ELF-1 (cell line): ENCODE measurements at regions not wholly inside any gene's neighbourhood (a gene's known extent, or its start where the extent isn't known, plus 50 kb on each side); places are given as distances from the start of the nearest gene placed in this dataset.

Experiments used
- DNase-seq: peaks from one replicate; pipeline ENCODE4 v3.0.0-alpha.2; 2016; ENCODE audit warnings: low read depth, low spot score

DNA sequence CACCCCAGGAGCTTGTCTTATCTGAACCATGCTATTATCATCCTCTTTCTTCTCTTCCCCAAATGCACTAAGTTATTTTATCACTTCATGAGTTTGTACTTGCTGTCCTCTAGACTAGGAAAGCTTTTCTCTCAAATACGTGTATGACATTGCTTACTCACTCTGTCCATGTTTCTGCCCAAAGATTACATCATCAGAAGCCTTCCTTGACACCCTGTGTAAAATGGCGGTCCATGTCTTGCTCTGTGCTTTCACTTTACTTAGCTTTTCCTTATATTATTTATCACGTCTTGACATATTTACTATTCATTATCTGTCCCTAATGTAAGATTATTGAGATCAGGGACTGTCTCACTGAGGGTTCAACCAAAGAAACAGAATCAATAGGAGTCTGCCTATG lies 196.1 kb upstream of the ZEB2 start:
- no peak for DNase-seq

DNA sequence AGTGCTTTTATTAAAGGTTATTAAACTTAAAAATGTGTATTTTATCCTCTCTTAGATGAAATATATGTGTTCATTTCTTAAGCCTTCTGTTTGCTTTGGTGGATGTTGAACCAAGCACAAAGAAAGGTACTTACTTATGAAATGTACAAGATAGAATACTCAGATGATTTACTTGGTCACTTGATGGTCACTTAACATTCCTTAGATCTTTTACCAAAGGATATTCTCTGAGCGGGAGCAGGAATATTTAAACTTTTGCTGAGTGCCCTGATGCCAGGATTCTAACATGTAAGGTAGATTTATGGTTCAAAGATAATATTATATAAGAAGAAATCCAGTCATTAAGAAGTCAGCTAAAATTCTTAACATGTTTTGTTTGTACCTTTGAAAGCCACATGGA lies 193.5 kb upstream of the ZEB2 start:
- no peak for DNase-seq

DNA sequence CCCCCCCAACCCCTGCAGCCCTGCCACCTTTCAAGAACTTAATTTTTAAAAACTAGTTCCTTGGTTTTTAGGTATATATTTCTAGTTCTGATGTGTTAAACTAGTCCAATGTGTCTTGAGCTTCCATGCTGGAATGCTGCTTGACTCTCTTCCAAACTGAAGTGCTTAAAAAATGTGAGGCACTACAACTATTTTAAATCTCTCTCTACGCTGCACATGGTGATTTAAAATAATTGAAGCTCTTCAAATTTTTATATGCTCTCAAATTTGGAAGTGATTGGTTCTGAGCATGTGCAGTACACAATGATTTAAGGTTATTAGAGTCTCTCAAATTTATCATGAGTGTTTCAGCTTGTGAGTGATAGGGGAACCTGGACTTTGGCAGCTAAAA lies 192.6 kb upstream of the ZEB2 start:
- DNase-seq: no peak

DNA sequence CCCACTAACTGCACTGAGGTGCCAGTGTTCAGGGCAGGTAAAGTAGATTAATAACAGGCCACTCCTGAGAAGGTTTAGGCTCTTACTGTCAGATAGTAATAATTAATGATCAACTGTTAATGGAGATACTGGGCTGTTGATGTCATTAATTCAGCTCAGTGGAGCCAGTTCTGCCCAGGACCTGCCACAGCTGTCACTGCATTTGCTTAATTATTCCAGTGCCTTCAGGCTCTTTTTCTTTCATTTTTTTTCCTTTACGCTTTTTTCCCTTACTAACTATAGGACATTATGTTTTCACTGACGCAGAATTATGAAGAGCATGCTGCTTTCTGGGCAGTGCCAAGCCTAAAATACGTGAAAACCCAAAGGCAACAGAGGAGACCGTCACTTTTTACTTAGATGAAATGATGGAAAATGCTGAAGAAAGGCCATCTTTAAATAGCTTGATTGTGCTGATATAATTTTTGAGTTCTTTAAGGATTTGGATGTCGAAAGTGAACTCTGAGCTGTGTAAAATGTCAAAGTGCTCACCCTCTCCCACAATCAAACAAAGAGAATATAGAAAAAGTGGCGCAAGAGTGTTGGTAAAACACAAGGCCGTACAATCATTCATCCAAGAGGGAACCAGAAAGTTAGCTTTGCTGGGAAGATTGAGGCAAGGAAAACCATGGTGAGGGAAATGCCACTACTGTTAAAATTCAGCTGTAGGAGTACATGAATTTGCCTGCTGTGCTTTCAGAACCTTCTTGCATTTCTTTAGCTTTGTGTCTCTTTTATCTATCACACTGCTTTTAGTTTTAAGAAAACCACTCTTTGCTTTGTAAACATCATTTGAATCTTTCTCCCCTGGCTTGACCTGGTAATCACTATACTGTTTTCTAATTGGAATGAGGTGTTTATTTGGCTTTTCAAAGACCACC lies 192.0 kb upstream of the ZEB2 start:
- DNase-seq: peak; percentile 6

DNA sequence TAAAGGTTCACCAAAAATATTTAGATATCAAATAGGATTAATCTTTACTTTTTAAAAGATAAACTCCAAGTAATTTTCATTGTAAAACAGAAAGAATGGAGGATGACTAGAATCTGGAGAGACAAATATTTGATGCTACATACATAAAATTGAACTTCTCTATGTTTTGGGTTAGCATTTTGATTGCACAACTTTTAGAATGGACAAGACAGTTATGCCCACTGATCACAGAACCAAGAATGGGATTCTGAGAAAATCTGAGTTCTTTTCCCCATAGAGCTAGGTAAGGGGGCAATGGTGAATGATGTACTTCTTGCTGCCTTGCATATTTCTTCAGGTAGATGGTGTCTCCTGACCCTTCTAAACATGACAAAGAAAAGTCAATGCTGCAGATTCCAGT lies 191.2 kb upstream of the ZEB2 start:
- DNase-seq: no peak

DNA sequence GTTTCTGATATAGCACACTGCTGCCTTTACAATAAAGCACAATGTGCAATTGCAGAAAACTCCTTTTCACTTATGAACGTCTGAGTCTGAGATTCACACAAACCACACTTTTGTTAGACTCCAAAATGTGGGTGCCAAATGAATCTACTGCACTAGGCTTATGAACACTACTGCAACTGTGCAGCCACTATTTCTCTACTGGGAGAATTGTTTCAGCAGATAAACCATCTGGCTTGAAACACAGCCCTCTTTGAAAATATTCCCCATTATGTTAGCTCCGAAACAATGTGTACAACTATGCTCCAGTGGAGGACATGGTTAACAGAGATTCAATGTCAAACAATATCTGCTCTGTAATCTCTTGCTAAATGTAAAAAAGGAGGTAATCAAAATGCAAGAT lies 188.7 kb upstream of the ZEB2 start:
- no peak for DNase-seq

DNA sequence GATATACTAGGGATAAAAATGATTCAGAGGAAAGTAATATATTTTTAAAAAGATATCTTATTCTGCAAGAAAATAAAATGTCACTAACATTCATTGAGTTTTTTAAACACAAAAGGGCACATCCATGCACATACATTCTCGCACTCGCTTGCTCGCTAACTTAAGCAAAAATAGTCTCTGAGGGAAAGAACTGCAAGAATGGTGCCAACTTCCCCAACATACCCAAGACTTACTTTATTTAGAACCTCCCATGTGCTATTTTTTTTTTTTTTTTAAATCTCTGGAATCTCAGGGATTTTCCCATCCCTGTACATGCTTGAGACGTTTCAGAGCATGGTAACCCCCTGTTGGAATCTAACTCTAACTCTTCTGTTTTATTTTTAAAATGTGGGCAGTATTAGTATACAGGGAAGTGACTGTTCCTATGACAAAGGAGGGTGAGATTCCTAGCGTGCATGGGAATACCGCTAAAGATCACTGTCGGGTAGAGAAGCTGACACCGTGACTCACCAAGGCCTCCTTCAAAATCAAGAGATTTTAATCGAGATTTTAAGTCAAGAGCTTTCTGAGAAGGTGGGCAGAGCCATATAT lies 187.9 kb upstream of the ZEB2 start:
- no peak for DNase-seq

DNA sequence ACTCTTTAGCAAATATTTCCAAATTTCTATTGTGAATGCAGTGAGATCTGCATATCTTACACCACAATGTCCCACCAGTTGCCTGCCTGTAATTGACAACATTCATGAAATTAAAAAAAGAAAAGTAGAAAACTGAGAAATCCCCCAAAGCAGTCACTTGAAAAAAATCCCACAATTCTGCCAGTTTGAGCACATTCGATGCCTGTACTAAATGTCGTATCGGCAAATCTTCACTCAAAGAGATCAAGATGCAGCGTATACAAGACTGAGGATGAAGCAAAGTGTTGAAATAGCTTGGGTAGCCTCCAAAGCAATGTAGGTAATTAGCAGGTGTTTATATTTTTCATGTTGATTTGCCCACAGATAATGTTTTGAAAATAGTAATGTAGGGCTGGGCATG lies 186.7 kb upstream of the ZEB2 start:
- DNase-seq: no peak

DNA sequence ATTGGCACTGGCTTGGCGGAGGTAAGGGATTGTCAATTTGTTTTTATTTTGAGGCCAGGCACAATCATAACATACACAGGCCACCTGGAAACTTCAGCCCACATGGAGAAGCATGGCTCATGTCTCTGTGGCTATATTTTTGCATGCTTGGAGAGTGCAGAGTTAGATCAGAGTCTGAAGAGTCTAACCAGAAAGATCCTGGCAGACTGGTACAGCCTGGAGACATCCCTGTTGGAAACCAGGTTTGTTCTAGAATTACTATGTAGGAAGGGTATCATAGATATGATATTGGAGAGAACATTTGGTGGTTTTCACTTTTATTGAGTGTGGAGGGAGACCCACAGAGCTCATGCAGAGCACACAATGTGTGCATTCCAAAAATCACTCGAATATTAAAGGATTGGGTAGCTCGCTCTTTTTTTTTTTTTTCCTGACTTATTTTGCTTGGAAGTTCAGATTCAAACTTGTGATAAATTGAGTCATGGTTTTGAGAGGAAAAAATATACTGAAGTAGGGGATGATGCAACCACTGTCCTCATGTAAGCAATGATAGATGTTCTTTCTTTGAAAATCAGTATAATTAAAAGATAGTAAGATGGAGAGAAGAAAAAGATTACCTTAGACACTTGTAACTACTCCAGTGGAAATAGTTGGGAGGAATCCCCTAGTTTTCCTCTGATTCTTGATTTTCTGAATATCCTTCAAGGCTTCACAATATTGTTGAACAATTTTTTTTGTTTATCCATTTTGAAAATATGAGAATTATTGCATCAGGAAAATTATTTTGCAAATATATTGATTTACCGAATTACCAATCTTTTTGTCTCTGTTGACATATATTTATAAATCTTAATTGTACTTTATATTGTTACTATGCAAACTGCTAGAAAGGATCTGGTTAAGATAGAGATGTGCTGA lies 185.7 kb upstream of the ZEB2 start:
- DNase-seq: no peak

DNA sequence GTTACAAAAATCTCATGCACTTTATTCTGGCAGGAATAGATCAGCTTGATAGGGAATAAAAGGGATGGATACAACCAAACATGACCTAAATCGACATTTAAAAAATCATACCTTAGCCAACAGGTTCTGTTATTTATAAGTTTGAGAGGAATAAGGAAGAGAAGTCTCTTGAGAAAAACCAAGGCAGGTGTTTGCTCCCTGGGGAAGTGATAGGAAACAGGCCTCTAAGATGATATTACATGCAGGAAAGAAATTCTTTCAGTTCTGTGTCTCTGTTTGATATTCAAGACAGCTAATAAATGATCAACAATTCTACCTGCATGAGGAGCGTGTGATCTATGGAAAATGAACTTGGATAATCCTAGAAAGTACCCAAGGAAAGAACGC lies 184.8 kb upstream of the ZEB2 start:
- DNase-seq: no peak

DNA sequence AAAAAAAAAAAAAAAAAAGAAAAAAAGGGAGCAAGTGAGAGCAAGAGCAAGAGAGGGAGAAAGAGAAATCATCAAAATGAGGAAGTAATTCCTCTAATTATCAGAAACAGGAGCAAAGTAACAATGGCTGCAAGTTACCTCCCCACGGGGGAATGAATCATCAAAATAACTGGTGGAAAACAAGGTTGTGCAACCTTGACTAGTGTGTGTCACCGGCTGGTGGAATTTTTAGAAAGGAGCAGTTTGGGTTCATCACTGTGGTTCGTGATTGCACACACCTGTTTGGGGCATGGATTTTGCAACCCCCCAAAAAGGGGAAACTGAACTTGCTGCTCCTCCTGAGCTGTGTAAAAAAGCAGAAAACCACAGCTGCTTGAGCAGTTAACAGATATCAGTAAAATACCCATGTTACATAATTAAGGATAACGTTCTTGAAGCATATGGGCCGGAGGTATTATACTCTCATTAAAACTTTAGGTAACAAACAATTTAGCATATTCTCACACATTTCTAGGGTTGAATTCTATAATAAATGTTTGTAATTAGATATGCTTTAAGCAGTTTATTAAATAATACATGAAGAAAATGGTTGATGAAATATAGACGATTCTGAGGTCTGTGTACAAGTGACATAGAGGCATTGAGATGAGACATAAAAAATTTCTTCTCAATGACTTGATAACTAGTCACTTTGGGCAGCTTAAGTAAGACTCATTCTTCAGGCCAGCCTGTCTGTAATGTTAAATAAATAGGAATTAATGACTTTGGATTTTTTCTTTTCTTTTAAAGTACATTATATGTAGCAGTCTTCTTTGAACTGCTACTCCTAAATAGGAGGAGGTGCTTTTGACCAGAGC lies 184.2 kb upstream of the ZEB2 start:
- DNase-seq: no peak

DNA sequence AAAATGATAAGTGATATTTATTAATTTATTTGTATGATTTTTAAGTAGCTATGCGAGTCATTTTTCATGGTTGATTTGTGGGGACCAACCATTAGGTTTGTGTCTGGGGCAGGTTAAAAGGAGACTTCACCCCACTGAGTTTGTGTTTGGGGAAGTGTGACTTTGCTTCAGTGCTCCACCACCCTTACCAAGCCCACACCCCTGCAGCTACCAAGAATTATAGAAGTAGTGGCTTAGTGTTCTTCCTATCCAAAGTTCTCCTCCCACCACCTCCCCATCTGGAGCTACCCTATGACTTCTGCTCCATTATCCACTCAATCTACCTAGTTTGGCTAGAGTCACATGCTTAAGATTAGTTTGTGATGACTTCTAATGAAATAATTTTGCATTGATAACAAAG lies 182.1 kb upstream of the ZEB2 start:
- DNase-seq: no peak

DNA sequence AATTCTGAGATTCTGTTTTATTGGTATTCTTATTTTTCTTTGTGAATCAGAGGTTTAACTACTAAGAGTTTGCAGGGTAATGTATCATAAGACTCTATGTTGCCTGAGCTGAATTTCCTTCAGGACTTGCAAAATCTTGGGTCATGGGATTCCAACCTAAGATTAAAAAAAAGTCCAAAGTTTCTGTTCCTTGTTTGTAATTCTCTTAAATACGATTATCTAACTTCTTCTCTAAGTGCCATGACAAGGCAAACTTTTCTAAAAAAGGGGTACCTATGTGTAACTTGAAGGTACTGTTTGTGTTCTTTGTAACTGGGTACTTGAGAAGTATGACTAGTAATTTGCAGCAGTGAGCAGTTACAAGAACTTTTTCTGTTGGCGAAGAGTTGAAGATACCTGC lies 181.3 kb upstream of the ZEB2 start:
- no peak for DNase-seq

DNA sequence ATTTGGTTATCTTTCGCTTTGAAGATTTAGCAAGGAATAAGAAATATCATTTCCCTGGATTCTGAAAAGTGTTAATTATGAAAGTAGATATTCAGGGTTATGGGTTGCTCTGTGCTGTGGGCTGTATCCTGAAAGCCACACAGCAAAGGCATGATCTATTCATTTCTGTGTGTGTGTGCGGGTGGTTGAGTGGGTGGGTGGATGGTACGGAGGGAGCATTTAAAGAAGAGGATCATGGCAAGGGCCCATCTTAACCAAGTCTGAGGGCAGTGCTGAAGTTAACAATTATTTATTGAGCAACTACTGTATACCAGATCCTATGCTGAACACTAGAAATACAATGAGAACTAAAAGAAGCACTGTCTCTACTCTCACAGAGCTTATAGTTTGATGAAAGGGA lies 178.2 kb upstream of the ZEB2 start:
- DNase-seq: no peak

DNA sequence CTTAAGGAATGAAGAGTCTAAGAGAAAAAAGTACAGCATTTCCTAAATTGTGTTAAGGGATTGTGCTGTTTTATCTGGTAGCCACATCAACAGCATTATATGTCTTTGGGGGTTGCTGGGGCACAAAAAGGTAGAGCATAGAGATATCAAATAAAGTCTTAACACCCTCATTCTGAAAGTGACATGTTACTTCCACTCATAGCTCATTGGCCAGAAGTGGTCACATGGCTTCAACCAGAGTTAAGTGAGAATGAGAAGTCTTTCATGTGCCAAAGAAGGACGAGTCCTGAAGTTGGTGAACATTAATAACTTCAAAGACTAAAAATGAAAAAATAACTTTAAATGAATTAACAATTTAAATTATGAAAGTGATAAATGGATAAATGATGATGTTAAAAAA lies 175.7 kb upstream of the ZEB2 start:
- no peak for DNase-seq

DNA sequence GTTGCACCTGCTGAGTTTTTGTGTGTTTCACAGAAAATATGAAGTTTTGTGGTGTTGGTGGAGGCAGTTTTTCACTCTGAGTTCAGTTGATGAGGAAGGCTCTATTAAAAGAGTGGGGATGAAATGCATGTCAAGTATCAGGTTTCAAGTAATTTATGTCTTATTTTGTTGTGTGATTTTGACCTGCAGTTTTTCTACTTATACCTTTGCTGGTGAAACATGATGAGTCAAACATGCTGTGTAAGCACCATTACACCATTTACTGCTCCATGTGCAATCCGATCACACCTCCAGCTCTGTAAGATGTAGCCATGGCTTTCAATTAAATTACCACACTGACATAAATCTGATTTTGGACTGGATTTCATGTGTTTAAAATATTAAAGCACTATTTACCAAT lies 174.5 kb upstream of the ZEB2 start:
- DNase-seq: no peak

DNA sequence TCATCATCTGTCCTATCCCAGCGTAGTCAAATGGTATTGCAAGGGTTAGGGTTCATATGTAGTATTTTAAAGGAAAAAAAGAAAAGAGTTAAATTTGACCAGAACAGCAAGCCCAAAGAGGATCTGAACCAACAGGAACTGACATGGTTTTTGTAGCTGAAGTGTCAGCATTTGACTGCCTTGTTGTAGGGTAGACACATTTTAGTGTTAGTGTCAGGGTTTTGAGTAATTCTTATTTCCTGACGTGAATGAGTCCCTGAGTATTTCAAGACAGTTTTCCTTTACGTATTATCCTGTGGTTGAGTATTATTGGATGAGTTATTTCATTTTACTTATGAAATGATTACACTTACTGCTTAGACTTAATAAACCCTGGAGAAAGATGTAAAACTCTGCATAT lies 173.3 kb upstream of the ZEB2 start:
- no peak for DNase-seq

DNA sequence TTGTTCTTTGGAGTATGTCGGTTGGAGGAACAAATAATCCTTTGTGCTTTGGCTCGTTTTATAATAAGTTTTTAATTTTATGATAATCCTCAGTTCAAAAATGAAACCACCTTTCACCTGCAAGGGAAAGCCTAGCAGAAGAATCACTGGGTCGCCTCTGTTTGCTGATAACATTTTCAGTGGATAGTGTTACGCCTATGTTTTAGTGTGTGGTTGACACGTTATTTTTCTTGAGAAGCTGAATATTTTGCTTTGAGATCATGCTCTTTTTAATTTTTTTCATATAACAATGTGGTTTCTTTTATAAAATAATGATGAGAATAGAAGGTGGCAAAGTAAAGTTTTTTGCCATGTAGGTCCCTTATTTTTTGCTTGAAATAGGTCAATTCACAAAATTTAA lies 172.7 kb upstream of the ZEB2 start:
- DNase-seq: no peak

DNA sequence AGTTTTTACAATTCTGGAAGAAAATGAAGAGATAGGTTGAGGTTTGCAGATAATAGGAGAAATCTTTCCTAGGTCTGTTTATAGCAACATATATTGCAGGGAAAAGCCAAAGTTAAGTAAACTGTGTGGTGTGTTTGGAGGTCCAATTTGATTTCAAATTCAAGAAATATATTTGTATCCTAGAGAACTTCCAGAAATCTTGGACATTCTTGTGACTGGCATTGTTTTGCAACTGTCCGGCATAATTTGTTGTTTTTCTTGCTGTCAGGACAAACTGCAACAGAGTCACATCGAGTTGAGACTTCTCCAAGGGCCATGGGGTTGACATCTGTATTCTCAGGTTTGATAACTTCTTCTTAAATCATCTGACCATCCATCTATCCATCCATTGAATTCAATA lies 170.9 kb upstream of the ZEB2 start:
- no peak for DNase-seq

DNA sequence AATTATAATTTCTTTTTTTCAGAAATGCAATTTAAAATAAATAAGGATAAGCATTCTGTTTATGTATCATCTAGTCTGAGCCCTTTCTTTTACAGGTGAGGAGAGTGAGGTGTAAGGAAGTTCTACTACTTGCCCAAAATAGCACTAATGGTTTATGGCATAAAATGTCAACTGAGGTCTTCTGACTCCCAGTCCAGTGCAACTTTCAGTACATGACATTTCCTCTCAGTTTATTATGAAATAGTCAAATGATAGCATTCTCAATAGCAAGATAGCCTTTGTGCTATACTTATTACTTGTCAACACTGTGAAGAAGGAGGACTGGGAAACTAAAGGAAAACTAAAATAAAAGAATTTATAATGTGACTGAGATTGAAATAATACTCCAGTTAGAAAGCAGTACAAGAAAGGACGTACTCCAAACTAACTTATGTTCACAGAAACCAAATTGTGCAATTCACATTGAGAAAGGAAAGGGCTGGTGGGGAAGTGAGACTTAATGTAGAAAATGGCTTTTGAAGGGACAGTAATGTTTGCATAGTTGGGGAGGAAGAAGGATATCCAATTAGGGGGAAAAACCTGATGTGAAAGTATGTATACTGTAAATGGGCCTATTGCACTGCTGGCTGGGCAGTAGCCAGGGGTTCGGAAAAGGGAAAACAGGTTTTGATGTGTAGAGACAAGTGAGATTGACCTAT lies 166.7 kb upstream of the ZEB2 start:
- DNase-seq: no peak

DNA sequence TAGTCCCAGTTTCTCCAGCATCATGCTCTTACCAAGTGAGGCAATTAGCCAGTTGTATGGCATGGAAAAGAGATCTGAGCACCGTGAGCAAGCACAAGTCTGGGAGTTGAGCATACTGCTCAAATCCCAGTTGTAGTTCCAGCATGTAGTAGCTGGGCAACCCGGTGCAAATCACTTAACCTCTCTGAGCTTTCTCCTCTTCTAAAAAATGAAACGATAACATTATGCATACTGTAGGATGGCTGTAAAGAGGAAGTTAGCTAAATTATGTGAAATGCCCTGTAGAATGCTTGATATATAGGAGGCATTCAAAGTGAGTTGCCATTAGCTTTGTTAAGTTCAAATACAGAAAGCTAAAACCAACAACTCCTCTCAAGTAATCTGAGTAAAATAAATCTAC lies 164.0 kb upstream of the ZEB2 start:
- DNase-seq: no peak
